ENCODE measurements at regions not wholly inside any gene's neighbourhood (a gene's known extent, or its start where the extent isn't known, plus 50 kb on each side); places are given as distances from the start of the nearest gene placed in this dataset.

DNA sequence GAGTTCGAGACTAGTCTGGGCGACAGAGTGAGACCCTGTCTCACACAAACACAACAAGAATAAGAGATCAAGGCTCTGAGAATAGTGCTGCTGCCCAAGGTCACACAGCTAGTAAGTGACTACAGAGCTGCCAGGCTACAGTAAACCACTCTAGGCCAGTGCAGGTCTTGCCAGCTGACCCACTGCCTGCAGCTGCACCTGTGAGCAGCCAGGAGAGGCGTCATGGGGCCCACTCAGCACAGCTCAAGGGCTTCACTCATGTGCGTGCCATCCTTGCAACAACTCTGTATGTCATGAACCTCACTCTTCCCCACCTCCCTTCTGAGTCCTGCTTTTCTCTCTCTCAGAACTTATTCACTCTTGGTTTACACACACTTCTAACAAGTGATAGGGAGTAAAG is 176.7 kb downstream of the SMAD6 start (continued):
- TF ChIP-seq, protein P1, sequence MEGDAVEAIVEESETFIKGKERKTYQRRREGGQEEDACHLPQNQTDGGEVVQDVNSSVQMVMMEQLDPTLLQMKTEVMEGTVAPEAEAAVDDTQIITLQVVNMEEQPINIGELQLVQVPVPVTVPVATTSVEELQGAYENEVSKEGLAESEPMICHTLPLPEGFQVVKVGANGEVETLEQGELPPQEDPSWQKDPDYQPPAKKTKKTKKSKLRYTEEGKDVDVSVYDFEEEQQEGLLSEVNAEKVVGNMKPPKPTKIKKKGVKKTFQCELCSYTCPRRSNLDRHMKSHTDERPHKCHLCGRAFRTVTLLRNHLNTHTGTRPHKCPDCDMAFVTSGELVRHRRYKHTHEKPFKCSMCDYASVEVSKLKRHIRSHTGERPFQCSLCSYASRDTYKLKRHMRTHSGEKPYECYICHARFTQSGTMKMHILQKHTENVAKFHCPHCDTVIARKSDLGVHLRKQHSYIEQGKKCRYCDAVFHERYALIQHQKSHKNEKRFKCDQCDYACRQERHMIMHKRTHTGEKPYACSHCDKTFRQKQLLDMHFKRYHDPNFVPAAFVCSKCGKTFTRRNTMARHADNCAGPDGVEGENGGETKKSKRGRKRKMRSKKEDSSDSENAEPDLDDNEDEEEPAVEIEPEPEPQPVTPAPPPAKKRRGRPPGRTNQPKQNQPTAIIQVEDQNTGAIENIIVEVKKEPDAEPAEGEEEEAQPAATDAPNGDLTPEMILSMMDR (conservative IDR thresholded peaks at IDR 0.05; ENCODE audit: low read depth in 2 of 2): no peak
- TF ChIP-seq STAT1 (IDR thresholded peaks at IDR 0.05; ENCODE audit: unreplicated experiment) (no peak), JUNB (IDR thresholded peaks at IDR 0.05; ENCODE audit: unreplicated experiment) (no peak), ZNF114 (CRISPR knock-in tag; IDR thresholded peaks at IDR 0.05) (no peak)
- TF ChIP-seq, protein P2, sequence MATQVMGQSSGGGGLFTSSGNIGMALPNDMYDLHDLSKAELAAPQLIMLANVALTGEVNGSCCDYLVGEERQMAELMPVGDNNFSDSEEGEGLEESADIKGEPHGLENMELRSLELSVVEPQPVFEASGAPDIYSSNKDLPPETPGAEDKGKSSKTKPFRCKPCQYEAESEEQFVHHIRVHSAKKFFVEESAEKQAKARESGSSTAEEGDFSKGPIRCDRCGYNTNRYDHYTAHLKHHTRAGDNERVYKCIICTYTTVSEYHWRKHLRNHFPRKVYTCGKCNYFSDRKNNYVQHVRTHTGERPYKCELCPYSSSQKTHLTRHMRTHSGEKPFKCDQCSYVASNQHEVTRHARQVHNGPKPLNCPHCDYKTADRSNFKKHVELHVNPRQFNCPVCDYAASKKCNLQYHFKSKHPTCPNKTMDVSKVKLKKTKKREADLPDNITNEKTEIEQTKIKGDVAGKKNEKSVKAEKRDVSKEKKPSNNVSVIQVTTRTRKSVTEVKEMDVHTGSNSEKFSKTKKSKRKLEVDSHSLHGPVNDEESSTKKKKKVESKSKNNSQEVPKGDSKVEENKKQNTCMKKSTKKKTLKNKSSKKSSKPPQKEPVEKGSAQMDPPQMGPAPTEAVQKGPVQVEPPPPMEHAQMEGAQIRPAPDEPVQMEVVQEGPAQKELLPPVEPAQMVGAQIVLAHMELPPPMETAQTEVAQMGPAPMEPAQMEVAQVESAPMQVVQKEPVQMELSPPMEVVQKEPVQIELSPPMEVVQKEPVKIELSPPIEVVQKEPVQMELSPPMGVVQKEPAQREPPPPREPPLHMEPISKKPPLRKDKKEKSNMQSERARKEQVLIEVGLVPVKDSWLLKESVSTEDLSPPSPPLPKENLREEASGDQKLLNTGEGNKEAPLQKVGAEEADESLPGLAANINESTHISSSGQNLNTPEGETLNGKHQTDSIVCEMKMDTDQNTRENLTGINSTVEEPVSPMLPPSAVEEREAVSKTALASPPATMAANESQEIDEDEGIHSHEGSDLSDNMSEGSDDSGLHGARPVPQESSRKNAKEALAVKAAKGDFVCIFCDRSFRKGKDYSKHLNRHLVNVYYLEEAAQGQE (IDR thresholded peaks at IDR 0.05; ENCODE audit: unreplicated experiment): no peak

DNA sequence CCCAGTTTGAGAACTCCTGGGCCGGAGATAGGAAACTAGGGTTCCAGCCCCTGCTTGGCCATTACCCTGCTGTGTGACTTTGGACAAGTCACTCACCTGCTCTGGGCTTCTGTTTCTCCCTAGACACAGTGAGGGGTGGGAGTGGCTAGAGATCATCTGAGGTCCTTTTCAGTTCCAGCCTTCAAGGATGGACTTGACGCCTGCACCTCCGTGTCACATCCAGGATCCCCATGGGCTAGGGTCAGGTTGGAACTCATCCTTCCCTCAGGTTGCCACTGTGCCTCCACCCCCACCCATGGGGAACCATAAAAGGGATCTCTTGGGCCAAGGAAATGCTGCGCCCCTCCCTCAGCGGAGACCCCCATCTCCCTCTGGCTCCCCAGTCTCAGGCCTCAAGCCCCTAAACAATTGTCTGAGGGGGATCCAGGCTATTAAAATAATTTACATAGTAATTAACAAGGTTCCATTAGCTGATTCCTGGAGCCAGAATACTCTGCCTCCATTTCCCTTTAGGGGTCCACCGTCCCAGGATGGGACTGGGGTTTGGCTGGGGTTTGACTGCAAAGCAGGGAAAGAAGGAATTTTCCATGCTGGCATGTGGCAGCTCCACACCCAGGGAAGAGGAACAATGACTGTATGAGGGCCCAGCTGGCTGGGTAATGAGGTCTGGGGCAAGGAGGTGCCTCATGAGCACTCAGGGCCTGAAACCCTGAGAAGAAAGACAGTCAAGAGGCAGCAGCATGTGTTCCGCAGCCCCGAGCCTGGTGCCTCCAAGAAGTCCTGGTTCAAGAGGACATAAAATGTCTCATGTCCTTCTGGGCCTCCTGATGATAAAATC is 177.7 kb downstream of the SMAD6 start:
- H3K36me3 ChIP-seq (ENCODE audit: insufficient read depth): no peaks in the 10 kb centered on the region
- no peak for ATAC-seq
- TF ChIP-seq NANOG (IDR thresholded peaks at IDR 0.05; ENCODE audit: borderline replicate concordance) (no peak), EZH2 (IDR thresholded peaks at IDR 0.05; ENCODE audit: low read depth, unreplicated experiment) (no peak), EZH2phosphoT487 (IDR thresholded peaks at IDR 0.05; ENCODE audit: unreplicated experiment) (no peak), POLR2AphosphoS5 (IDR thresholded peaks at IDR 0.05; ENCODE audit: low read depth) (no peak), CREB1 (CRISPR knock-in tag; IDR thresholded peaks at IDR 0.05; ENCODE audit: low read depth) (no peak), ZNF331 (CRISPR knock-in tag; IDR thresholded peaks at IDR 0.05; ENCODE audit: low read depth) (no peak)
- TF ChIP-seq, protein P3, sequence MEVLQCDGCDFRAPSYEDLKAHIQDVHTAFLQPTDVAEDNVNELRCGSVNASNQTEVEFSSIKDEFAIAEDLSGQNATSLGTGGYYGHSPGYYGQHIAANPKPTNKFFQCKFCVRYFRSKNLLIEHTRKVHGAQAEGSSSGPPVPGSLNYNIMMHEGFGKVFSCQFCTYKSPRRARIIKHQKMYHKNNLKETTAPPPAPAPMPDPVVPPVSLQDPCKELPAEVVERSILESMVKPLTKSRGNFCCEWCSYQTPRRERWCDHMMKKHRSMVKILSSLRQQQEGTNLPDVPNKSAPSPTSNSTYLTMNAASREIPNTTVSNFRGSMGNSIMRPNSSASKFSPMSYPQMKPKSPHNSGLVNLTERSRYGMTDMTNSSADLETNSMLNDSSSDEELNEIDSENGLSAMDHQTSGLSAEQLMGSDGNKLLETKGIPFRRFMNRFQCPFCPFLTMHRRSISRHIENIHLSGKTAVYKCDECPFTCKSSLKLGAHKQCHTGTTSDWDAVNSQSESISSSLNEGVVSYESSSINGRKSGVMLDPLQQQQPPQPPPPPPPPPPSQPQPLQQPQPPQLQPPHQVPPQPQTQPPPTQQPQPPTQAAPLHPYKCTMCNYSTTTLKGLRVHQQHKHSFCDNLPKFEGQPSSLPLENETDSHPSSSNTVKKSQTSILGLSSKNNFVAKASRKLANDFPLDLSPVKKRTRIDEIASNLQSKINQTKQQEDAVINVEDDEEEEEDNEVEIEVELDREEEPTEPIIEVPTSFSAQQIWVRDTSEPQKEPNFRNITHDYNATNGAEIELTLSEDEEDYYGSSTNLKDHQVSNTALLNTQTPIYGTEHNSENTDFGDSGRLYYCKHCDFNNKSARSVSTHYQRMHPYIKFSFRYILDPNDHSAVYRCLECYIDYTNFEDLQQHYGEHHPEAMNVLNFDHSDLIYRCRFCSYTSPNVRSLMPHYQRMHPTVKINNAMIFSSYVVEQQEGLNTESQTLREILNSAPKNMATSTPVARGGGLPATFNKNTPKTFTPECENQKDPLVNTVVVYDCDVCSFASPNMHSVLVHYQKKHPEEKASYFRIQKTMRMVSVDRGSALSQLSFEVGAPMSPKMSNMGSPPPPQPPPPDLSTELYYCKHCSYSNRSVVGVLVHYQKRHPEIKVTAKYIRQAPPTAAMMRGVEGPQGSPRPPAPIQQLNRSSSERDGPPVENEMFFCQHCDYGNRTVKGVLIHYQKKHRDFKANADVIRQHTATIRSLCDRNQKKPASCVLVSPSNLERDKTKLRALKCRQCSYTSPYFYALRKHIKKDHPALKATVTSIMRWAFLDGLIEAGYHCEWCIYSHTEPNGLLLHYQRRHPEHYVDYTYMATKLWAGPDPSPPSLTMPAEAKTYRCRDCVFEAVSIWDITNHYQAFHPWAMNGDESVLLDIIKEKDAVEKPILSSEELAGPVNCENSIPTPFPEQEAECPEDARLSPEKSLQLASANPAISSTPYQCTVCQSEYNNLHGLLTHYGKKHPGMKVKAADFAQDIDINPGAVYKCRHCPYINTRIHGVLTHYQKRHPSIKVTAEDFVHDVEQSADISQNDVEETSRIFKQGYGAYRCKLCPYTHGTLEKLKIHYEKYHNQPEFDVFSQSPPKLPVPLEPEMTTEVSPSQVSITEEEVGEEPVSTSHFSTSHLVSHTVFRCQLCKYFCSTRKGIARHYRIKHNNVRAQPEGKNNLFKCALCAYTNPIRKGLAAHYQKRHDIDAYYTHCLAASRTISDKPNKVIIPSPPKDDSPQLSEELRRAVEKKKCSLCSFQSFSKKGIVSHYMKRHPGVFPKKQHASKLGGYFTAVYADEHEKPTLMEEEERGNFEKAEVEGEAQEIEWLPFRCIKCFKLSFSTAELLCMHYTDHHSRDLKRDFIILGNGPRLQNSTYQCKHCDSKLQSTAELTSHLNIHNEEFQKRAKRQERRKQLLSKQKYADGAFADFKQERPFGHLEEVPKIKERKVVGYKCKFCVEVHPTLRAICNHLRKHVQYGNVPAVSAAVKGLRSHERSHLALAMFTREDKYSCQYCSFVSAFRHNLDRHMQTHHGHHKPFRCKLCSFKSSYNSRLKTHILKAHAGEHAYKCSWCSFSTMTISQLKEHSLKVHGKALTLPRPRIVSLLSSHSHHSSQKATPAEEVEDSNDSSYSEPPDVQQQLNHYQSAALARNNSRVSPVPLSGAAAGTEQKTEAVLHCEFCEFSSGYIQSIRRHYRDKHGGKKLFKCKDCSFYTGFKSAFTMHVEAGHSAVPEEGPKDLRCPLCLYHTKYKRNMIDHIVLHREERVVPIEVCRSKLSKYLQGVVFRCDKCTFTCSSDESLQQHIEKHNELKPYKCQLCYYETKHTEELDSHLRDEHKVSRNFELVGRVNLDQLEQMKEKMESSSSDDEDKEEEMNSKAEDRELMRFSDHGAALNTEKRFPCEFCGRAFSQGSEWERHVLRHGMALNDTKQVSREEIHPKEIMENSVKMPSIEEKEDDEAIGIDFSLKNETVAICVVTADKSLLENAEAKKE (CRISPR knock-in tag; IDR thresholded peaks at IDR 0.05): no peak
- TF ChIP-seq, protein P4, sequence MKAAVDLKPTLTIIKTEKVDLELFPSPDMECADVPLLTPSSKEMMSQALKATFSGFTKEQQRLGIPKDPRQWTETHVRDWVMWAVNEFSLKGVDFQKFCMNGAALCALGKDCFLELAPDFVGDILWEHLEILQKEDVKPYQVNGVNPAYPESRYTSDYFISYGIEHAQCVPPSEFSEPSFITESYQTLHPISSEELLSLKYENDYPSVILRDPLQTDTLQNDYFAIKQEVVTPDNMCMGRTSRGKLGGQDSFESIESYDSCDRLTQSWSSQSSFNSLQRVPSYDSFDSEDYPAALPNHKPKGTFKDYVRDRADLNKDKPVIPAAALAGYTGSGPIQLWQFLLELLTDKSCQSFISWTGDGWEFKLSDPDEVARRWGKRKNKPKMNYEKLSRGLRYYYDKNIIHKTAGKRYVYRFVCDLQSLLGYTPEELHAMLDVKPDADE (IDR thresholded peaks at IDR 0.05): no peak

More for the DNA sequence above, 177.7 kb downstream of the SMAD6 start:
- Histone ChIP-seq H2AFZ (no peak overlapping the region), H3F3A (replicated peaks; ENCODE audit: low read depth) (no peaks in the 10 kb centered on the region), H3K9me2 (ENCODE audit: insufficient read depth) (no peaks in the 10 kb centered on the region), H4K20me1 (replicated peaks; ENCODE audit: insufficient read depth) (no peaks in the 10 kb centered on the region), H3K79me2 (replicated peaks; ENCODE audit: insufficient read depth) (no peaks in the 10 kb centered on the region), H3K4me2 (no peak overlapping the region), H3K4me1 (ENCODE audit: insufficient read depth) (peaks cover 5% of the 10 kb centered on the region), H3K4me3 (no peak overlapping the region), H3K27me3 (ENCODE audit: insufficient read depth) (no peaks in the 10 kb centered on the region), H3K27ac (ENCODE audit: low read depth) (no peak overlapping the region)
- DNase-seq (ENCODE audit: low spot score): no peak
- Mint-ChIP-seq H3K36me3 (ENCODE audit: low read depth) (no peaks in the 10 kb centered on the region), H3K27ac (no peak overlapping the region), H3K9me3 (no peaks in the 10 kb centered on the region; the same call in 2 of the 3 replicates), H3K4me1 (peaks cover 18% of the 10 kb centered on the region), H3K27me3 (ENCODE audit: insufficient read depth, low read depth, poor library complexity) (peaks cover 16% of the 10 kb centered on the region), H3K4me3 (no peak overlapping the region)

Data from GM23338 (cell line).